ENCODE measurements at regions not wholly inside any gene's neighbourhood (a gene's known extent, or its start where the extent isn't known, plus 50 kb on each side); places are given as distances from the start of the nearest gene placed in this dataset.

GRCh38 chr6:170160031-170160627 is 130.7 kb downstream of the DLL1 start:
- H4K8ac ChIP-seq (ENCODE audit: extremely low read depth, insufficient read depth, low read length): no peak overlapping the region
- CTCF ChIA-PET (ENCODE audit: partially characterized antibody): no interaction called here
- 94% methylated on average over 26 of the region's 40 CpGs; no CpG with 5 or more reads in 1 of the 2 experiments for WGBS, 2 experiments (ENCODE audit: extremely low coverage in 1 of 2, insufficient coverage in 1 of 2, insufficient read length in 1 of 2, insufficient replicate concordance in 2 of 2, low coverage in 1 of 2, low lambda C conversion rate in 2 of 2, missing lambda C conversion rate in 1 of 2)
- TF ChIP-seq BRCA1 (IDR thresholded peaks at IDR 0.05; ENCODE audit: low read depth, low read length): no peak
- no peak for TF ChIP-seq KDM4A (IDR thresholded peaks at IDR 0.05; ENCODE audit: low read depth, low read length, severe bottlenecking)
- no peak for TF ChIP-seq FOSL1 (IDR thresholded peaks at IDR 0.05; ENCODE audit: insufficient read depth, low read depth, low read length)
- TF ChIP-seq CHD2 (IDR thresholded peaks at IDR 0.05; ENCODE audit: low read length): no peak
- no peak for TF ChIP-seq SRF (IDR thresholded peaks at IDR 0.05; ENCODE audit: low read depth, low read length)
- no peak for TF ChIP-seq CHD1 (IDR thresholded peaks at IDR 0.05; ENCODE audit: low read depth, low read length)
- TF ChIP-seq RBBP5 (IDR thresholded peaks at IDR 0.05; ENCODE audit: borderline replicate concordance, low read depth, low read length): no peak
- TF ChIP-seq RNF2 (IDR thresholded peaks at IDR 0.05; ENCODE audit: borderline replicate concordance, low read depth, low read length, missing control alignments, poor library complexity, severe bottlenecking): no peak
- TF ChIP-seq CEBPB (IDR thresholded peaks at IDR 0.05; ENCODE audit: low read depth, low read length): no peak
- TF ChIP-seq ASH2L (IDR thresholded peaks at IDR 0.05; ENCODE audit: low read length): no peak
- TF ChIP-seq TAF7 (optimal IDR thresholded peaks at IDR 0.05; ENCODE audit: borderline replicate concordance, low read depth, low read length): no peak
- TF ChIP-seq KDM1A (IDR thresholded peaks at IDR 0.05; ENCODE audit: borderline replicate concordance, low read length): no peak
- TF ChIP-seq MAX (IDR thresholded peaks at IDR 0.05): no peak
- no peak for TF ChIP-seq SP1 (IDR thresholded peaks at IDR 0.05; ENCODE audit: low read depth, low read length)
- TF ChIP-seq RXRA (IDR thresholded peaks at IDR 0.05; ENCODE audit: insufficient read depth, low read depth, low read length): no peak

More at GRCh38 chr6:170160031-170160627, 130.7 kb downstream of the DLL1 start:
- Histone ChIP-seq H2BK12ac (ENCODE audit: low read depth, low read length) (no peak overlapping the region), H3K4me2 (ENCODE audit: insufficient read depth in 1 of 2, low read depth in 2 of 2, low read length in 2 of 2) (no peak overlapping the region), H3K14ac (ENCODE audit: insufficient read length) (no peak overlapping the region), H2BK15ac (ENCODE audit: low read length) (no peak overlapping the region), H2BK5ac (ENCODE audit: low read depth, low read length) (no peak overlapping the region), H3K4ac (replicated peaks; ENCODE audit: insufficient read length, low read depth, low read length) (no peak overlapping the region), H3K27me3 (replicated peaks in 1 of 4; ENCODE audit: control insufficient read depth in 3 of 4, extremely low read depth in 1 of 4, insufficient read depth in 3 of 4, low read length in 3 of 4) (no peaks in the 10 kb centered on the region; a peak in 1 of 7 replicates), H3K9ac (replicated peaks in 1 of 4; ENCODE audit: extremely low read depth in 1 of 4, low read depth in 3 of 4, low read length in 3 of 4) (no peak overlapping the region), H3K4me3 (ENCODE audit: extremely low read depth in 1 of 4, insufficient read depth in 2 of 4, low read depth in 3 of 4, low read length in 4 of 4) (no peak overlapping the region), H2AK5ac (ENCODE audit: low read depth, low read length) (no peak overlapping the region), H3K56ac (replicated peaks; ENCODE audit: insufficient read length, low read depth, low read length) (no peak overlapping the region), H3K36me3 (ENCODE audit: control insufficient read depth in 2 of 4, insufficient read depth in 4 of 4, low read length in 3 of 4) (no peaks in the 10 kb centered on the region), H2AFZ (ENCODE audit: low read length) (no peak overlapping the region), H3K79me1 (ENCODE audit: low read depth, low read length) (no peaks in the 10 kb centered on the region), H3K9me3 (ENCODE audit: insufficient read depth in 2 of 2, low read depth in 1 of 2, low read length in 1 of 2) (peaks cover 0 to 6% of the 10 kb centered on the region in 2 experiments; a peak in 1 of 4 replicates), H3K18ac (ENCODE audit: extremely low read depth, low read length) (no peak overlapping the region), H3K79me2 (ENCODE audit: control insufficient read depth in 1 of 2, insufficient read depth in 2 of 2, low read length in 2 of 2) (no peaks in the 10 kb centered on the region), H4K5ac (ENCODE audit: insufficient read length, low read depth, low read length) (no peak overlapping the region), H3K23ac (ENCODE audit: insufficient read length) (no peak overlapping the region), H3K4me1 (replicated peaks in 1 of 4; ENCODE audit: control insufficient read depth in 3 of 4, insufficient read depth in 4 of 4, low read length in 3 of 4) (no peaks in the 10 kb centered on the region), H2BK120ac (replicated peaks; ENCODE audit: low read depth, low read length) (no peak overlapping the region), H2BK20ac (ENCODE audit: low read length) (no peak overlapping the region), H4K91ac (replicated peaks; ENCODE audit: insufficient read length, low read length) (no peak overlapping the region), H3K23me2 (ENCODE audit: low read depth, low read length) (no peaks in the 10 kb centered on the region), H3K27ac (ENCODE audit: low read depth, low read length) (no peak overlapping the region), H4K20me1 (replicated peaks in 1 of 2; ENCODE audit: control insufficient read depth in 1 of 2, insufficient read depth in 2 of 2, low read length in 2 of 2) (peaks cover 0 to 2% of the 10 kb centered on the region in 2 experiments)
- POLR2A ChIA-PET (ENCODE audit: partially characterized antibody): no interaction called here
- FAIRE-seq (no peak), DNase-seq (ENCODE audit: low read depth in 1 of 2, low spot score in 2 of 2) (no peak)

All from H1 (cell line).